ENCODE measurements at regions not wholly inside any gene's neighbourhood (a gene's known extent, or its start where the extent isn't known, plus 50 kb on each side); places are given as distances from the start of the nearest gene placed in this dataset.
"Not testable (repeated sequence)": the region's sequence is repeated elsewhere in the genome, so short reads cannot be mapped to it uniquely, and the experiment has no call there.

GRCh38 chr14:84512823-84513222 is 1017.1 kb upstream of the FLRT2 start:
- not testable (repeated sequence) for DNase-seq

DNA sequence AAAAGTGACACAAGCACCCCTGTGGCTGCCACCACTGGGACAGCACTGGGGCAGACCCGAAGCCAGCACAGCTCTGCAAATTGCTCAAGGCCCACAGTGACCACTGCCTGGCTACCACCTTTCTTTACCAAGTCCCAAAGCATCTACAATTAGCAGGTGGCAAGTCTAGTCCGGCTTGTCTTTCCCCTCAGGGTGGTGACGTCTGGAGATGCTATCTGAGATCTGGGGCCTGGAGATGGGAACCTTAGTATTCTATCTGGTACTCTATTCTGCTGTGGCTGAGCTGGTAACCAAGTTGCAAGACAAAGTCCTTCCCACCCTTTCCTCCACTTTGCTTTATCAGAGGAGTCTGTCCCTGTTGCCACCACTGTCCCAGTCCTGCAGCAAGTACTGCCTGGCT is 1010.1 kb upstream of the FLRT2 start:
- no peak for DNase-seq

DNA sequence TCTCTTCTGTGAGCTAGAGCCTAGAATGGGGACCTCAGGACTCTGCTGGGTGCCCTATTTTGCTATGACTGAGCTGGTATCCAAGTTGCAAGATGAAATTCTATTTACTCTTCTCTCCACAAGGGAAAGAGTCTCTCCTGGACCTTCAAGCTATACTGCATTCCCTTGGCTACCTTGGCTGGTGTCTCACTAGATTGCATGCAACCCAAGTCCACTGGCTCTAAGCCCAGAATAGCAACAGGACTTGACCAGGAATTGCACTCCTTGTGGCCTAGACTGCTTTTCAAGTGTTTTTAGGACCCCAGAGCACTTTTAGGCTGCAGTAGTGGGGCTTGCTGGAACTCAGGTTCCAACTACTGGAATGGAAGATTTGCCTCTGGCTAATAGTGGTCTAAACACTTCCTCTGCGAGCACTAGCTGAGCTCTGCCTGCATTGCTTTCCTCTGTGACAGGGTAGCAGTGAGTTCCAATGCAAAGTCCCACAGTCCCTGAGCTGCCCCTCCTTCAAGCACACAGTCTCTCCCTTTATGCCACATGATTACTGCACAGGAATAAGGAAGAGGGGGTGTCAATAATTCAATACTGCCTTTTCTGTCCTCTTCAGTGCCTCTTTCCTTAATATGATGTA is 1009.1 kb upstream of the FLRT2 start:
- DNase-seq = no peak

- DNase-seq = no peak
Observed at GRCh38 chr14:84523746-84524145, 1006.2 kb upstream of the FLRT2 start.

DNA sequence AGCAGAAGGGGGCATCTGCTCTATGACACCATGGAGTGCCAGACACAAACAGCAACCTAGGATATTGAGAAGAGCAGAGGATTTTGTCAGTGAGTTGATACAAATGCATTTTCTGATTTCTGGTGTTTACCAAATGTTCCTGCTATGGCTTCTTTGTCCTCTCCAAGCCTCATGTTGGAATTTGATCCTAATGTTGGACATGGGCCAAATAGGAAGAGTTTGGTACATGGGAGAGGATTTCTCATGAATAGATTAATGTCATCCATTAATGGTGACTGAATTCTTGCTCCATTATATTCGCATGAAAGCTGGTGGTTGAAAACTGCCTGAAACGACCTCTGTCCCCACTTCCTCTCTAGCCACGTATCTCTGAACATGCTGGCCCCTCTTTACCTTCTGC is 1002.2 kb upstream of the FLRT2 start:
- DNase-seq = no peak

DNA sequence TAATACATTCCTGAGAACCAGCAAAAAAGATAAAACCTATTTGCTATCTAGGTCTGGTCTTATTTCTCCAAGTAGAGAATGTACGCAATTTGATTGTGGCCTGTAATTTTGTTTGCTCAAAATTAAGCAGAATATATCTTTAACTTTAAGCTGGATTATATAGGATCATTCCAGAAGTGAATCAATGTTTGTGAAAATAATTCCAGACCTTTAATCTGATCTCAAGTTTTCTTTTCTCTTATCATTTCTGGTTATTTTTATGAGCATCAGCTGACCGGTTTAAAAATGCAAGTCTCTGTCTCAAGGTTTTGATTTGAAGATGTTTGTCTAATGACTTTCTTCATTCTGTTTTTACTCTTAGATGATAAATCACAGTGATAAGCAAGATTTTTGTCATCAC is 997.9 kb upstream of the FLRT2 start:
- no peak for DNase-seq

GRCh38 chr14:84533181-84533725 is 996.7 kb upstream of the FLRT2 start:
- DNase-seq = no peak

DNA sequence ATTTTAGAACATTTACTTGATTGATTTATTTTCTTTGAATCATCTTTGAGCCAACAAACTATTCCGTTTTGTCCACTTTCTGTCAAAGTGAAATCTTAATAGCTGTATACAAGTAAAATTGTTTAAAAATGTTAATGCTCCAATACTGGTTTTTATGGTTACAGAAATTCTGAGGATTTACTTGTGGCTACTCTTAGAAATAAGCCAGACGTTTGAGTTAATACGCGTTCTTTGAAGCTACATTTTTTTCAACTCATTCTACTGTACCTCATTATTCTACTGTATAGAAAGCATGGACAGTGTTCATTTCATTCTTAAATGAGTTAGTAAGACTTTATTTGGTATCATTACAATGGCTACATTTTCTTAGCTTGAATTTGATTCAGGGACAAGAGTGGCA is 996.2 kb upstream of the FLRT2 start:
- no peak for DNase-seq

DNA sequence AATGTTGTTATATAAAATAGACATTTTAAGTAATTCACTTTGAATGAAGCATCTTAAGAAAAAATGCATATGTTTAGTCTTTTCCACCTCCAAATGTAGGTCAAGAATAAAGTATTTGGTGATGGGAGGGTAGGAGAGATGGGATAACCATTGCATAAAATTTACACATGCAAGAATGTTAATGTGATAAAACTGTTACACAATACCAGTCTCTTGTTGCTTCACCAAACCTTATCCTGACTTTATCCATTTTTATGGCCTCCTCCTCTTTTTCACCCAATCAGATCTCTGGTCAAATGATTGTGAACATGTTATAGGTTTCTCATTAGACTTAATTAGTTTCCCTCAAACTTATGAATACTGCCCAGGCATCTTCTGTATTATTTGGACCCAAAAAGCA is 994.5 kb upstream of the FLRT2 start:
- DNase-seq = no peak

DNA sequence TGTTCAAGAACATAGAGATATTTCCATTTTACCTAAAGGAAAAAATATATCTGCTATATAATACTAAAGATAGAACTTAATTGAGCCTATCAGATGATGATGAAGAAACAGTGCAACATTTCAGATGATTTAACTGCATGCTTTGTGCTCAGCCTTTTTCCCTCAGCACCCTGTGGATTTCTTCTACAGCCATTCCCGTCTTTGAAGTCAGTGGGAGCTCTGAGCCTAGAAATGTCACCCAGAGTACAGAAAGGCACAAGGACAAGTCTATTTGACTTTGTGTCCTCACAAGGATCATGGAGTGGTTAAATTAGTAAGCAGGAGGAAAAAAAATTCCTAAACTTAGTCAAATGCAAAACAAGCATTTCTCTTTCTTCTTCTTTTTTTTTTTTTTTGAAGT is 994.0 kb upstream of the FLRT2 start:
- no peak for DNase-seq

GRCh38 chr14:84541018-84541417 is 988.9 kb upstream of the FLRT2 start:
- DNase-seq = no peak

DNA sequence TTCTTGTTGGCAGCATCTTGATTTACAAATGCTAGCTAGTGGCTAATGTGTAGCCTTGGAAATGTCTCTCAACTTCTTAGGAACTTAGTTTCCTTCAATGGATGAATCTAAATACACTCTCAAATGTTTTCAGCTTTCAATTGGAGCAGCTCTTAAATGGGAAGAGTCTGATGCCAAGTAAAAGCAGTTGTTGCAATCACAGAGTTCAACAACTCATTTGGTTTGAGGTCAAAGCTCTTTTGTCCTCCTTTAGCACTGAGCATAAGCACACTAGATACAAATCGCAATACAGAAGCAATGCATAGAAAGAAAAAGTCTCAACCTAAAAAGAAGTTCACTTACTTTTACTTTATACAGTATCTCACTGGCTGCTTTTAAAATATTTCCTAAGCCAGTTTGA is 986.1 kb upstream of the FLRT2 start:
- DNase-seq = no peak

- DNase-seq = no peak
Observed at GRCh38 chr14:84544486-84545131, 985.3 kb upstream of the FLRT2 start.

GRCh38 chr14:84546236-84546635 is 983.7 kb upstream of the FLRT2 start:
- no peak for DNase-seq

GRCh38 chr14:84554136-84554535 is 975.8 kb upstream of the FLRT2 start:
- DNase-seq = no peak

DNA sequence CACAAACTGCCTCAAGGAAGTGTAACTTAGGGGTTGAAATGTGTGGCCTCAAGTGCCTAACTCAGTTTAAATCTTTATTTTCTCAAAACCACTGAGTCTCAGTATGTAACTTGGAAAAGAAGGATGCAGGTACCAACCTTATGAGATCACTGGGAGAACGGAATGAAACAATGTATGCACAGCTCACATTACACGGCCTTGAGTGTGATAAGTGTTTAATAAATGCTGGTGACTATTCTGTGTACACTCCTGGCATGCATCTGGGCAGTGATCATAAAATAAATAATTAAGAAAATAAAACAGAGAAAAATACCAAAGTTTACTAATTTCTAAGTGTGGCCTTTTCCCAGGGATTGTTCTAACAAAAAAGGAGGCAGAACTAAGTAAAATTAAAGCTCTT is 974.5 kb upstream of the FLRT2 start:
- DNase-seq = no peak

DNA sequence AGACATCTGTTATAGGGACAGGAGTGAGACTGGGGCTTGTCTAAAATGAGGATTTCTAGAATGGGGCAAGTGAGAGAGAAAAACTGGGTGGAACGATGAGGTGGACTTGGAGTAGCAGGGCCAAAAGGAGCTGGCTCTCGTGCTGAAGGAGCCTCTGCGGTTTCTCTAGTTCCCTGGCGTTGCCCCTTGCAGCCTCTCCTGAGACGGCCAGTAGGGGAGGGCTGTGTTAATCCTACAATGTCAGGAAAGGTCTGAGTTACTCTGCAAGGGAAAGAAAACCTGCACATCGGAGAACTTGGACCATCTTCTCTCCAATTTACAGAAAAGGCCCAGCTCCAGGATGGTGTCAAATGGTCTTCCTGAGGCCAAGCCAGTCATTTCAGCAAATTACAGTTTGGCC is 963.8 kb upstream of the FLRT2 start:
- no peak for DNase-seq

GRCh38 chr14:84575681-84576080 is 954.3 kb upstream of the FLRT2 start:
- DNase-seq = no peak

DNA sequence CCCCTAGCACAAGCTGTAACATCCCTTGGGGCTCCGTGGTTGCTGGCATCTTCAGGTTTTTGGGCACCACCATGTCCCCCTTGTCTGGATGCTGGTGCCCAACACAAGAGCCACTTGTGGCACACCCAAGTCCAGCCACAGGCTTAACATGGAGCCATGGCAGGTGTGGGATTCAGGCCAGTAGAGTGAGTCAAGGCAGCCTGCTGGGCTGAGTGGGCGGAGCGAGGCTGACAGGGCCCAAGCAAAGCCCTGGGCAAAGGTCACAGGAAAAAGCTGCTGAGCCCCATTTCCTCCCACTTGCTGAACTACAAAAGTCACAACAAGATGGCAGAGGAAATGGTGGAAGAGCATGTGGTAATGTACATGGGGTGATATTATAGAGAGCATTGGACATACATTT is 950.7 kb upstream of the FLRT2 start:
- DNase-seq = no peak

- no peak for DNase-seq
Observed at GRCh38 chr14:84581041-84581440, 948.9 kb upstream of the FLRT2 start.

GRCh38 chr14:84584511-84584910 is 945.4 kb upstream of the FLRT2 start:
- DNase-seq = no peak

GRCh38 chr14:84591827-84592445 is 938.0 kb upstream of the FLRT2 start:
- no peak for DNase-seq

GRCh38 chr14:84592770-84593169 is 937.2 kb upstream of the FLRT2 start:
- DNase-seq = no peak

DNA sequence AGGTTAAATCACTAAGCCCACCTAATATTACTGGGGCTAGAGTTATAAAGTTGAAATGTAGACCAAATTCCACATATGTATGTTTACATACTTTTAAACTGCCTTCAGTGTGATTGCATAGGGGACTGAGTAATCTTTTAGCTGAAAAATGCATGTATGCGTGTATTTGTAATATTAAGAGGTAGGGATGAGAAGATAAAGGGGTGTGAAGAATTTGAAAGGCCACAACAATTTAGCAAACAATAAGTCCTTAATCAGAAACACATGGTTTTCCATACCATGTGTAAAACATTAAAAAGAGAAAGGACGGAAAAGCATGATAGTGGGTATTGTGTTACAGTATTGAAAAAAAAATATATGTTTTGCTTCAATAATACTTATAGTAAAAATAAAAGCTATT is 919.9 kb upstream of the FLRT2 start:
- no peak for DNase-seq

Data from activated gamma-delta T cell (primary cell).